Breast epithelium (tissue), 4 donors: ENCODE measurements at regions not wholly inside any gene's neighbourhood (a gene's known extent, or its start where the extent isn't known, plus 50 kb on each side); places are given as distances from the start of the nearest gene placed in this dataset.

Source experiments
- DNase-seq, 2 donors: peaks; one replicate each; pipeline ENCODE4 v3.0.0-alpha.2; 2019; ENCODE audit warnings: low spot score in 2 of 2
- H3K27ac ChIP-seq, 2 donors: fragments of 200-600 bp; sonication (generic) in 1 of 2; one replicate each; pipeline ENCODE4 v1.5.1; 2016 to 2019; ENCODE audit warnings: mild to moderate bottlenecking in 1 of 2
- H3K27me3 ChIP-seq, 2 donors: fragments of 200-600 bp; sonication (generic) in 1 of 2; one replicate each; pipeline versions ENCODE4 v1.5.1 to v1.6.0; 2017 to 2019; ENCODE audit warnings: control low read depth in 1 of 2, mild to moderate bottlenecking in 1 of 2
- H3K36me3 ChIP-seq: fragments of 200-600 bp; one replicate; pipeline ENCODE4 v1.5.1; 2019
- H3K4me1 ChIP-seq, 2 donors: fragments of 200-600 bp; sonication (generic); one replicate each; pipeline ENCODE4 v1.5.1; 2016 to 2019; ENCODE audit warnings: control low read depth in 1 of 2
- H3K4me3 ChIP-seq, 3 donors: fragments of 200-600 bp; sonication (generic); 1 replicate in 2 of 3; 2 replicates in 1 of 3; pipeline ENCODE4 v1.5.1; 2016 to 2019; ENCODE audit warnings: mild to moderate bottlenecking in 3 of 3, moderate library complexity in 2 of 3
- H3K9me3 ChIP-seq, 2 donors: fragments of 200-600 bp; sonication (generic) in 1 of 2; one replicate each; pipeline ENCODE4 v1.5.1; 2016 to 2019; ENCODE audit warnings: control low read depth in 1 of 2
- POLR2A ChIP-seq: fragments of 450-650 bp; IDR thresholded peaks from one replicate; pipeline ENCODE4 v1.6.1; 2016; ENCODE audit warnings: antibody characterized with exemption, mild to moderate bottlenecking, moderate library complexity
- POLR2AphosphoS5 ChIP-seq, 3 donors: sonication (generic); formaldehyde crosslinking; IDR thresholded peaks; one replicate each; pipeline ENCODE4 v1.6.1; 2017; ENCODE audit warnings: antibody characterized with exemption in 3 of 3
- intact Hi-C: fragments of 100-400 bp; cut with DNase I; formaldehyde crosslinking; loops from one replicate; pipeline ENCODE4 v1.15.1; 2023; ENCODE audit warnings: low total_unique reads
- TF ChIP-seq, protein P1 (sequence below), 3 donors: fragments of 450-650 bp; IDR thresholded peaks; one replicate each; pipeline ENCODE4 v1.5.1; 2016 to 2017; ENCODE audit warnings: antibody characterized with exemption in 3 of 3, mild to moderate bottlenecking in 3 of 3, moderate library complexity in 3 of 3

DNA sequence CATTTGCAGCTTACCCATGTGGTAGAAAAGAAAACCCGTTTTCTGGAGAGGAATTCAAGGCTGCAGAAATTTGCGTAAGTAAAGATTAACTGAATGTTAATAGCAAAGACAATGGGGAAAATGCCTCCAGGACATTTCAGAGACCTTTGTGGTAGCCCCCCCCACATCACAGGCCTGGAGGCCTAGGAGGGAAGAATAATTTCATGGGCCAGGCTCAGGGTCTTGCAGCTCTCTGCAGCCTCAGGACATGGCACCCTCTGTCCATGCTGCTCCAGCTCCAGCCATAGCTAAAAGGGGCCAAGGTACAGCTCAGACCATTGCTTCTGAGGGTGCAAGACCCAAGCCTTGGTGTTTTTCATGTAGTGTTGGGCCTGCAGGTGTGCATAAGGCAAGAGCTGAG, 92.7 kb upstream of the ZNF678 start:
- no peak for TF ChIP-seq POLR2A
- TF ChIP-seq, protein P1, sequence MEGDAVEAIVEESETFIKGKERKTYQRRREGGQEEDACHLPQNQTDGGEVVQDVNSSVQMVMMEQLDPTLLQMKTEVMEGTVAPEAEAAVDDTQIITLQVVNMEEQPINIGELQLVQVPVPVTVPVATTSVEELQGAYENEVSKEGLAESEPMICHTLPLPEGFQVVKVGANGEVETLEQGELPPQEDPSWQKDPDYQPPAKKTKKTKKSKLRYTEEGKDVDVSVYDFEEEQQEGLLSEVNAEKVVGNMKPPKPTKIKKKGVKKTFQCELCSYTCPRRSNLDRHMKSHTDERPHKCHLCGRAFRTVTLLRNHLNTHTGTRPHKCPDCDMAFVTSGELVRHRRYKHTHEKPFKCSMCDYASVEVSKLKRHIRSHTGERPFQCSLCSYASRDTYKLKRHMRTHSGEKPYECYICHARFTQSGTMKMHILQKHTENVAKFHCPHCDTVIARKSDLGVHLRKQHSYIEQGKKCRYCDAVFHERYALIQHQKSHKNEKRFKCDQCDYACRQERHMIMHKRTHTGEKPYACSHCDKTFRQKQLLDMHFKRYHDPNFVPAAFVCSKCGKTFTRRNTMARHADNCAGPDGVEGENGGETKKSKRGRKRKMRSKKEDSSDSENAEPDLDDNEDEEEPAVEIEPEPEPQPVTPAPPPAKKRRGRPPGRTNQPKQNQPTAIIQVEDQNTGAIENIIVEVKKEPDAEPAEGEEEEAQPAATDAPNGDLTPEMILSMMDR (IDR thresholded peaks at IDR 0.05), result no peak
- TF ChIP-seq POLR2AphosphoS5 (IDR thresholded peaks at IDR 0.05), result no peak
- H3K4me3 ChIP-seq, result no peak overlapping the region
- H3K36me3 ChIP-seq, result no peaks in the 10 kb centered on the region
- H3K4me1 ChIP-seq, result no peaks in the 10 kb centered on the region
- H3K27ac ChIP-seq, result no peak overlapping the region
- intact Hi-C loops, result no loop called here
- no peaks in the 10 kb centered on the region for H3K9me3 ChIP-seq
- DNase-seq, result no peak
- H3K27me3 ChIP-seq, result peaks cover 0 to 7% of the 10 kb centered on the region in 2 donors

DNA sequence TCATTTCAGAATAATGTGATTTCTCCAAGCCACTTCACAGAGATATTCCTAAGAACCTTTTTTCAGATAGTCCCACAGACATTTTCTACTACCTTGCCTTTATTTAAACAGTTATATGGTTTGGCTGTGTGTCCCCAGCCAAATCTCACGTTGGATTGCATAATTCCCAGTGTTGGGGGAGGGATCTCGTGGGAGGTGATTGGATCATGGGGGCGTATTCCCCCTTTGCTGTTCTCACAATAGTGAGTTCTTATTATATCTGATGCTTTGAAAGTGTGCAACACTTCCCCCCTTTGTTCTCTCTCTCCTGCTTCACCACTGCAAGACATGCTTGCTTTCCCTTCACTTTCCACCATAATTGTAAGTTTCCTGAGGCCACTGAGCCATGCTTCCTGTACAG, 93.6 kb upstream of the ZNF678 start:
- Histone ChIP-seq H3K36me3 (no peaks in the 10 kb centered on the region), H3K27me3 (peaks cover 0 to 11% of the 10 kb centered on the region in 2 donors), H3K9me3 (no peaks in the 10 kb centered on the region), H3K4me3 (no peak overlapping the region), H3K4me1 (no peaks in the 10 kb centered on the region), H3K27ac (no peak overlapping the region)
- TF ChIP-seq POLR2AphosphoS5 (IDR thresholded peaks at IDR 0.05) (no peak), POLR2A (no peak)
- TF ChIP-seq, protein P1 (IDR thresholded peaks at IDR 0.05), result no peak
- DNase-seq, result no peak
- intact Hi-C loops, result no loop called here

DNA sequence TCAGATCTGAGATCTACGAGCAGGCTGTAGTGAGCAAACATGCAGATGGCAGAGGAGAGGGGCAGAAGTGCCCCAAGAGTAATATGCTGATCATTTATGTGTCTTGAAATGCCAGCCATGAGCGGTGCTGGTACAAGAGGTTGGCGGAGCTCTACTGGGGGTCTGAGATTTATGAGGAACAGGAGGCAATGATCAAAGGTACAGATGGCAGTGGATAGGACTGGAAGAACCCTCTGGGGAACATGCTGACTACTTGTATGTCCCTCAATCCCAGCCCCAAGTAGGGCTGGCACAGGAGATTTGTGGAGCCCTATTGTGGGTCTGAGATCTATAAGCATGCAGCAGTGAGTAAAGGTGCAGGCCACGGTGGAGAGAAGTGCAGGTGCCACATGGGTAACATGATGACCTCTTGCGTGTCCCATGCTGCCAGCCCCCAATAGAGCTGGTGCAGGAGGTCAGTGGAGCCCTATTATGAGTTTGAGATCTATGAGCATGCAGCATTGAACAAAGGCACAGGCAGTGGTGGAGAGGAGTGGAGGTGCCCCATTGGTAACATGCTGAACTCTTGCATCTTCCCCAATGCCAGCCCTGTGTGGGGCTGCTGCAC, 97.2 kb upstream of the ZNF678 start:
- H3K4me1 ChIP-seq, result no peaks in the 10 kb centered on the region
- no peaks in the 10 kb centered on the region for H3K9me3 ChIP-seq
- peaks cover 0 to 4% of the 10 kb centered on the region in 2 donors for H3K27me3 ChIP-seq
- TF ChIP-seq POLR2AphosphoS5 (IDR thresholded peaks at IDR 0.05) (no peak), POLR2A (no peak)
- TF ChIP-seq, protein P1 (IDR thresholded peaks at IDR 0.05), result no peak
- H3K27ac ChIP-seq, result no peak overlapping the region
- DNase-seq, result no peak
- intact Hi-C loops, result no loop called here
- H3K36me3 ChIP-seq, result no peaks in the 10 kb centered on the region
- H3K4me3 ChIP-seq, result no peak overlapping the region

DNA sequence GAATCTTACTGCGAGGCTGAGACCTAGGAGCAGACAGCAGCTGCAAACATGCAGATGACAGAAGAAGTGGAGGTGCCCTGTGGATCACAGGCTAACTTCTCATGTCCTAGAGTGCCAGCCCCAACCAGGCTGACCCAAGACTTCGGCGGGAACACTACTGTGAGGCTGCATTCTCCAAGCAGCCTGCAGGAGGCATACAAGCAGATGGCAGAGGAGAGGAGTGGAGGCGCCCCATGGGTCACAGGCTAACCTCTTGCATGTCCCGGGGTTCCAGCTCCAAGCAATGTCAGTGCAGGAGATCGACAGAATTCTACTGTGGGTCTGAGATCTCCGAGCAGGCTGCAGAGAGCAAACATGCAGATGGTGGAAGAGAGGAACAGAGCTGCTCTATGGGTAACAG, 98.1 kb upstream of the ZNF678 start:
- Histone ChIP-seq H3K36me3 (no peaks in the 10 kb centered on the region), H3K27ac (no peak overlapping the region), H3K9me3 (no peaks in the 10 kb centered on the region), H3K4me3 (no peak overlapping the region), H3K4me1 (no peaks in the 10 kb centered on the region), H3K27me3 (peaks cover 0 to 4% of the 10 kb centered on the region in 2 donors)
- TF ChIP-seq POLR2AphosphoS5 (IDR thresholded peaks at IDR 0.05) (no peak), POLR2A (no peak)
- TF ChIP-seq, protein P1 (IDR thresholded peaks at IDR 0.05), result no peak
- DNase-seq, result no peak
- intact Hi-C loops, result no loop called here

DNA sequence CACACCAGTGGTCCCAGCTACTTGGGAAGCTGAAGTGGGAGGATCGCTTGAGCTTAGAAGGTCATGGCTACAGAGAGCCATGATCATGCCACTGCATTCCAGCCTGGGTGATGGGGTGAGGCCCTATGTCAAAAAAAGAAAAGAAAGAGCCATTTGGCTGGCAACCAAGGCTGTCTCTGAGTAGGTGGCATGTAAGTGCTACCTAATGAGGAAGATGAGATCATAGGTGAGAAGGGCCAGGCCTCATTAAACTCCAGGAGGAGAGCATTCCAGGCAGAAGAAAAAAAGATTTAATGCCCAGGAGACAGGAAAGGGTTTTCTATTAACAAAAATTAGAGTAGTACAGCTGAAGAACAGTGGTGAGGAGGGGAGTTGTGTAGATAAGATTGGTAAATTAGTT, 103.4 kb upstream of the ZNF678 start:
- Histone ChIP-seq H3K4me3 (no peak overlapping the region), H3K36me3 (no peaks in the 10 kb centered on the region), H3K27ac (no peak overlapping the region), H3K4me1 (no peaks in the 10 kb centered on the region), H3K27me3 (no peaks in the 10 kb centered on the region), H3K9me3 (no peaks in the 10 kb centered on the region)
- TF ChIP-seq, protein P1 (IDR thresholded peaks at IDR 0.05), result no peak
- TF ChIP-seq POLR2A (no peak), POLR2AphosphoS5 (IDR thresholded peaks at IDR 0.05) (no peak)
- no peak for DNase-seq
- intact Hi-C loops, result no loop called here
